ENCODE measurements at regions not wholly inside any gene's neighbourhood (a gene's known extent, or its start where the extent isn't known, plus 50 kb on each side); places are given as distances from the start of the nearest gene placed in this dataset.

DNA sequence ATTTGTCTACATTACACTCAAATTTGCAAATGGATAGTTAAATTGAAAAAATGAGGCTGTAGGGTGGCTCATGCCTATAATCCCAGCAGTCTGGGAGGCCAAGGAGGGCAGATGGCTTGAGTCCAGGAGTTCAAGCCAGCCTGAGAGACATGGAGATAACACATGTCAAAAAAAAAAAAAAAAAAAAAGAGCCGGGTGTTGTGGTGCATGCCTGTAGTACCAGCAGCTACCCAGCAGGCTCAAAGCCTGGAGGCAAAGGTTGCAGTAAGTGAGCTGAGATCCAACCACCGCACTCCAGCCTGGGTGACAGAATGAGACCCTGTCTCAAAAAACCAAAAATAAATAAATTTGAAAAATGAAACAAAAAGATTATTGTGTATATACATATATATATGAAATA lies 119.9 kb upstream of the MGAT4C start:
- TF ChIP-seq POLR2AphosphoS5 (IDR thresholded peaks at IDR 0.05; ENCODE audit: low read depth, low read length) (no peak), POLR2A (IDR thresholded peaks at IDR 0.05; ENCODE audit: low read depth, low read length) (no peak)

All from GM12891 (cell line).